A549 (cell line): ENCODE measurements at regions not wholly inside any gene's neighbourhood (a gene's known extent, or its start where the extent isn't known, plus 50 kb on each side); places are given as distances from the start of the nearest gene placed in this dataset.

ENCODE experiments used
- ATAC-seq, 2 experiments: fragments of 200-7000 bp in 1 of 2; fragments of >200 bp in 1 of 2; cut with Nextera tagmentation in 1 of 2; cut with Tn5 transposase in 1 of 2; 3 replicates each; pipeline versions ENCODE4 v1.8.0 to v1.9.1; 2018 to 2020; ENCODE audit warnings: mild to moderate bottlenecking in 1 of 2, moderate library complexity in 1 of 2
- CTCF ChIA-PET: fragments of 300-600 bp; sonication (Branson Sonifier 250); formaldehyde crosslinking; extraction: SDS; loops from one replicate; lab custom pipeline; 2021; ENCODE audit warnings: antibody characterized with exemption, inconsistent platforms; lab: Yijun Ruan, JAX
- POLR2A ChIA-PET: fragments of 350-600 bp; formaldehyde crosslinking; extraction: SDS; loops from one replicate; lab custom pipeline; 2021; ENCODE audit warnings: antibody characterized with exemption, inconsistent platforms; lab: Yijun Ruan, JAX
- DNase-seq, 2 experiments: peaks; one replicate each; pipeline versions ENCODE4 v3.0.0 to v3.0.0-alpha.2; 2011 to 2016; ENCODE audit warnings: low read depth in 1 of 2, low spot score in 1 of 2
- FAIRE-seq: peaks from 2 replicates; lab custom pipeline; 2011; peaks lifted over from hg19 to GRCh38; lab: Jason Lieb, UNC
- H3K27ac ChIP-seq, 2 experiments: fragments of >200 bp; sonication (Bioruptor Twin); formaldehyde crosslinking; 3 replicates each; pipeline ENCODE4 v1.5.1; 2016 to 2017
- H3K4me1 ChIP-seq: fragments of >200 bp; sonication (Bioruptor Twin); formaldehyde crosslinking; 3 replicates; pipeline ENCODE4 v1.6.1; 2016
- H3K4me2 ChIP-seq: fragments of >200 bp; sonication (Bioruptor Twin); formaldehyde crosslinking; 3 replicates; pipeline ENCODE4 v1.6.1; 2016
- H3K4me3 ChIP-seq: fragments of >200 bp; sonication (Bioruptor Twin); formaldehyde crosslinking; 3 replicates; pipeline ENCODE4 v1.5.1; 2016
- H3K9me3 ChIP-seq: fragments of >200 bp; sonication (Bioruptor Twin); formaldehyde crosslinking; 3 replicates; pipeline ENCODE4 v1.6.1; 2016
- BHLHE40 ChIP-seq: IDR thresholded peaks from 2 replicates; pipeline ENCODE4 v1.6.1; 2012; ENCODE audit warnings: low read depth, low read length, inconsistent platforms
- EHF ChIP-seq: fragments of 250-450 bp; sonication (Bioruptor Pico); IDR thresholded peaks from 2 replicates; pipeline ENCODE4 v1.5.0; 2020; ENCODE audit warnings: mild to moderate bottlenecking
- EHMT2 ChIP-seq: fragments of 200-600 bp; sonication (generic); IDR thresholded peaks from 2 replicates; pipeline ENCODE4 v1.6.1; 2016; ENCODE audit warnings: antibody characterized with exemption, low read depth, mild to moderate bottlenecking, moderate library complexity
- EP300 ChIP-seq, 2 experiments: fragments of >200 bp; sonication (Bioruptor Twin); formaldehyde crosslinking; IDR thresholded peaks; 2 replicates in 1 of 2; 3 replicates in 1 of 2; pipeline ENCODE4 v1.6.1; 2016 to 2017
- ESRRA ChIP-seq: fragments of 150-350 bp; IDR thresholded peaks from 2 replicates; pipeline ENCODE4 v1.6.1; 2014; ENCODE audit warnings: mild to moderate bottlenecking, low read length, borderline replicate concordance
- FOSL2 ChIP-seq, 2 experiments: fragments of 450-650 bp in 1 of 2; fragments of >200 bp in 1 of 2; sonication (Bioruptor Twin) in 1 of 2; formaldehyde crosslinking; IDR thresholded peaks; 2 replicates each; pipeline versions ENCODE4 v1.5.0 to v1.6.1; 2016 to 2020; ENCODE audit warnings: mild to moderate bottlenecking in 1 of 2, moderate library complexity in 1 of 2
- GATA3 ChIP-seq: IDR thresholded peaks from 2 replicates; pipeline ENCODE4 v1.6.1; 2012; ENCODE audit warnings: borderline replicate concordance
- HOXA7 ChIP-seq: fragments of 250-450 bp; sonication (Bioruptor Pico); IDR thresholded peaks from 2 replicates; pipeline ENCODE4 v1.5.0; 2020; ENCODE audit warnings: mild to moderate bottlenecking, moderate library complexity
- HOXB5 ChIP-seq: fragments of 250-450 bp; sonication (Bioruptor Pico); IDR thresholded peaks from 2 replicates; pipeline ENCODE4 v1.5.0; 2020; ENCODE audit warnings: mild to moderate bottlenecking, moderate library complexity
- JUN ChIP-seq, 2 experiments: fragments of >200 bp; sonication (Bioruptor Twin); formaldehyde crosslinking; IDR thresholded peaks; 2 replicates in 1 of 2; 3 replicates in 1 of 2; pipeline ENCODE4 v1.6.1; 2016 to 2017
- JUNB ChIP-seq: fragments of >200 bp; sonication (Bioruptor Twin); formaldehyde crosslinking; IDR thresholded peaks from 2 replicates; pipeline ENCODE4 v1.6.1; 2016
- MAZ ChIP-seq: fragments of 150-350 bp; IDR thresholded peaks from 2 replicates; pipeline ENCODE4 v1.6.1; 2014; ENCODE audit warnings: antibody characterized with exemption, low read depth, low read length, borderline replicate concordance
- RAD21 ChIP-seq, 2 experiments: fragments of >200 bp in 1 of 2; sonication (Bioruptor Twin) in 1 of 2; formaldehyde crosslinking in 1 of 2; IDR thresholded peaks in 1 of 2; conservative IDR thresholded peaks in 1 of 2; 2 replicates in 1 of 2; 3 replicates in 1 of 2; pipeline ENCODE4 v1.6.1; 2012 to 2018; ENCODE audit warnings: inconsistent platforms in 1 of 2
- RARB ChIP-seq: fragments of 250-450 bp; sonication (Bioruptor Pico); IDR thresholded peaks from 2 replicates; pipeline ENCODE4 v1.8.0; 2021; ENCODE audit warnings: mild to moderate bottlenecking, moderate library complexity
- RFX5 ChIP-seq: fragments of 450-650 bp; IDR thresholded peaks from 2 replicates; pipeline ENCODE4 v1.7.1; 2014; ENCODE audit warnings: antibody characterized with exemption, mild to moderate bottlenecking, moderate library complexity
- TFCP2L1 ChIP-seq: fragments of 250-450 bp; sonication (Bioruptor Pico); IDR thresholded peaks from 2 replicates; pipeline ENCODE4 v1.5.0; 2021; ENCODE audit warnings: mild to moderate bottlenecking
- TP53 ChIP-seq: fragments of 250-450 bp; sonication (Bioruptor Pico); IDR thresholded peaks from 2 replicates; pipeline ENCODE4 v1.5.0; 2021; ENCODE audit warnings: mild to moderate bottlenecking, moderate library complexity
- ZC3H11A ChIP-seq: fragments of 450-650 bp; IDR thresholded peaks from 2 replicates; pipeline ENCODE4 v1.6.1; 2014; ENCODE audit warnings: antibody characterized with exemption, mild to moderate bottlenecking
- ZSCAN20 ChIP-seq: fragments of 250-450 bp; sonication (Bioruptor Pico); IDR thresholded peaks from 2 replicates; pipeline ENCODE4 v1.8.0; 2022; ENCODE audit warnings: mild to moderate bottlenecking, moderate library complexity
- WGBS: methylation state at CpG from one replicate; pipeline ENCODE4 v1.1.6; 2017; ENCODE audit errors: missing lambda C conversion rate; 5-methylcytosine and 5-hydroxymethylcytosine counted together
- TF ChIP-seq, protein P1 (sequence below): fragments of >200 bp; sonication (Bioruptor Twin); formaldehyde crosslinking; IDR thresholded peaks from 3 replicates; pipeline ENCODE4 v1.5.1; 2016
- TF ChIP-seq, protein P2 (sequence below): fragments of 450-650 bp; IDR thresholded peaks from 2 replicates; pipeline ENCODE4 v1.6.1; 2014; ENCODE audit warnings: antibody characterized with exemption
- TF ChIP-seq, protein P3 (sequence below): fragments of 200-600 bp; sonication (generic); IDR thresholded peaks from 2 replicates; pipeline ENCODE4 v1.6.1; 2016; ENCODE audit warnings: antibody characterized with exemption, mild to moderate bottlenecking, moderate library complexity
- TF ChIP-seq, protein P4 (sequence below): IDR thresholded peaks from 2 replicates; pipeline ENCODE4 v1.6.1; 2012; ENCODE audit warnings: low read depth, borderline replicate concordance
- TF ChIP-seq, protein P5 (sequence below): fragments of >200 bp; sonication (Bioruptor Twin); formaldehyde crosslinking; IDR thresholded peaks from 2 replicates; pipeline ENCODE4 v1.6.1; 2016
- TF ChIP-seq, protein P6 (sequence below): IDR thresholded peaks from 2 replicates; pipeline ENCODE4 v1.6.1; 2012

DNA sequence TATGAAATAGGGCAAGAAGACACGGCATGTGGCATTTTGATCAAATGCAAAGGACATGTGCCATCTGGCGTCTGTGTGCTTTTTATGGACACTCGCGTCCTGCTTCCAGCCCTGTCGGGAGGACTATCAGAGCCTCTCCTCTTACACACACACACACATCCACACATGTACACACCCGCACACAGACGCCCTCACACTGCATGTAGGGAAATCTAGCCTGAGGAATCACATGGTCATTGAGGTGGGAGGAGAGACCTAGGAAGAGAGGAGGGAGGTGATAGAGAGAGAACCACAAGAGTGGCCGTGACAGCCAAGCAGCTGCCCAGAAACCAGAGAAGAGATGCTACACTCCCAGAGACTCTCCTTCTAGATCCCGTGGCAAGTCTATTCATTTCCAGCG, 105.9 kb upstream of the CDYL start:
- TF ChIP-seq TFCP2L1 (CRISPR knock-in tag), result no peak
- TF ChIP-seq FOSL2 (IDR thresholded peaks at IDR 0.05), result no peak
- TF ChIP-seq FOSL2 (CRISPR knock-in tag; IDR thresholded peaks at IDR 0.05), result no peak
- no peak for TF ChIP-seq HOXA7 (CRISPR knock-in tag)
- TF ChIP-seq, protein P1, sequence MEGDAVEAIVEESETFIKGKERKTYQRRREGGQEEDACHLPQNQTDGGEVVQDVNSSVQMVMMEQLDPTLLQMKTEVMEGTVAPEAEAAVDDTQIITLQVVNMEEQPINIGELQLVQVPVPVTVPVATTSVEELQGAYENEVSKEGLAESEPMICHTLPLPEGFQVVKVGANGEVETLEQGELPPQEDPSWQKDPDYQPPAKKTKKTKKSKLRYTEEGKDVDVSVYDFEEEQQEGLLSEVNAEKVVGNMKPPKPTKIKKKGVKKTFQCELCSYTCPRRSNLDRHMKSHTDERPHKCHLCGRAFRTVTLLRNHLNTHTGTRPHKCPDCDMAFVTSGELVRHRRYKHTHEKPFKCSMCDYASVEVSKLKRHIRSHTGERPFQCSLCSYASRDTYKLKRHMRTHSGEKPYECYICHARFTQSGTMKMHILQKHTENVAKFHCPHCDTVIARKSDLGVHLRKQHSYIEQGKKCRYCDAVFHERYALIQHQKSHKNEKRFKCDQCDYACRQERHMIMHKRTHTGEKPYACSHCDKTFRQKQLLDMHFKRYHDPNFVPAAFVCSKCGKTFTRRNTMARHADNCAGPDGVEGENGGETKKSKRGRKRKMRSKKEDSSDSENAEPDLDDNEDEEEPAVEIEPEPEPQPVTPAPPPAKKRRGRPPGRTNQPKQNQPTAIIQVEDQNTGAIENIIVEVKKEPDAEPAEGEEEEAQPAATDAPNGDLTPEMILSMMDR, result no peak
- no peak for TF ChIP-seq RFX5
- TF ChIP-seq, protein P2, sequence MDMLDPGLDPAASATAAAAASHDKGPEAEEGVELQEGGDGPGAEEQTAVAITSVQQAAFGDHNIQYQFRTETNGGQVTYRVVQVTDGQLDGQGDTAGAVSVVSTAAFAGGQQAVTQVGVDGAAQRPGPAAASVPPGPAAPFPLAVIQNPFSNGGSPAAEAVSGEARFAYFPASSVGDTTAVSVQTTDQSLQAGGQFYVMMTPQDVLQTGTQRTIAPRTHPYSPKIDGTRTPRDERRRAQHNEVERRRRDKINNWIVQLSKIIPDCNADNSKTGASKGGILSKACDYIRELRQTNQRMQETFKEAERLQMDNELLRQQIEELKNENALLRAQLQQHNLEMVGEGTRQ, result no peak
- TF ChIP-seq ZC3H11A, result no peak
- TF ChIP-seq BHLHE40, result no peak
- no peak for TF ChIP-seq ZSCAN20
- TF ChIP-seq RARB (CRISPR knock-in tag), result no peak
- TF ChIP-seq EHMT2, result no peak
- TF ChIP-seq EP300 (IDR thresholded peaks at IDR 0.05), result no peak
- TF ChIP-seq JUN (IDR thresholded peaks at IDR 0.05), result no peak
- TF ChIP-seq, protein P3, sequence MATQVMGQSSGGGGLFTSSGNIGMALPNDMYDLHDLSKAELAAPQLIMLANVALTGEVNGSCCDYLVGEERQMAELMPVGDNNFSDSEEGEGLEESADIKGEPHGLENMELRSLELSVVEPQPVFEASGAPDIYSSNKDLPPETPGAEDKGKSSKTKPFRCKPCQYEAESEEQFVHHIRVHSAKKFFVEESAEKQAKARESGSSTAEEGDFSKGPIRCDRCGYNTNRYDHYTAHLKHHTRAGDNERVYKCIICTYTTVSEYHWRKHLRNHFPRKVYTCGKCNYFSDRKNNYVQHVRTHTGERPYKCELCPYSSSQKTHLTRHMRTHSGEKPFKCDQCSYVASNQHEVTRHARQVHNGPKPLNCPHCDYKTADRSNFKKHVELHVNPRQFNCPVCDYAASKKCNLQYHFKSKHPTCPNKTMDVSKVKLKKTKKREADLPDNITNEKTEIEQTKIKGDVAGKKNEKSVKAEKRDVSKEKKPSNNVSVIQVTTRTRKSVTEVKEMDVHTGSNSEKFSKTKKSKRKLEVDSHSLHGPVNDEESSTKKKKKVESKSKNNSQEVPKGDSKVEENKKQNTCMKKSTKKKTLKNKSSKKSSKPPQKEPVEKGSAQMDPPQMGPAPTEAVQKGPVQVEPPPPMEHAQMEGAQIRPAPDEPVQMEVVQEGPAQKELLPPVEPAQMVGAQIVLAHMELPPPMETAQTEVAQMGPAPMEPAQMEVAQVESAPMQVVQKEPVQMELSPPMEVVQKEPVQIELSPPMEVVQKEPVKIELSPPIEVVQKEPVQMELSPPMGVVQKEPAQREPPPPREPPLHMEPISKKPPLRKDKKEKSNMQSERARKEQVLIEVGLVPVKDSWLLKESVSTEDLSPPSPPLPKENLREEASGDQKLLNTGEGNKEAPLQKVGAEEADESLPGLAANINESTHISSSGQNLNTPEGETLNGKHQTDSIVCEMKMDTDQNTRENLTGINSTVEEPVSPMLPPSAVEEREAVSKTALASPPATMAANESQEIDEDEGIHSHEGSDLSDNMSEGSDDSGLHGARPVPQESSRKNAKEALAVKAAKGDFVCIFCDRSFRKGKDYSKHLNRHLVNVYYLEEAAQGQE, result no peak
- TF ChIP-seq EHF (CRISPR knock-in tag), result no peak
- WGBS, result 89% methylated on average over 10 of the region's 10 CpGs
- CTCF ChIA-PET, result no interaction called here
- H3K4me3 ChIP-seq, result no peak overlapping the region
- FAIRE-seq, result no peak
- POLR2A ChIA-PET, result no interaction called here
- DNase-seq, result no peak
- no peak overlapping the region for H3K27ac ChIP-seq
- no peak overlapping the region for H3K4me2 ChIP-seq
- H3K4me1 ChIP-seq, result peaks cover 7% of the 10 kb centered on the region; the same call in 2 of the 3 replicates
- H3K9me3 ChIP-seq, result no peaks in the 10 kb centered on the region
- ATAC-seq, result no peak

DNA sequence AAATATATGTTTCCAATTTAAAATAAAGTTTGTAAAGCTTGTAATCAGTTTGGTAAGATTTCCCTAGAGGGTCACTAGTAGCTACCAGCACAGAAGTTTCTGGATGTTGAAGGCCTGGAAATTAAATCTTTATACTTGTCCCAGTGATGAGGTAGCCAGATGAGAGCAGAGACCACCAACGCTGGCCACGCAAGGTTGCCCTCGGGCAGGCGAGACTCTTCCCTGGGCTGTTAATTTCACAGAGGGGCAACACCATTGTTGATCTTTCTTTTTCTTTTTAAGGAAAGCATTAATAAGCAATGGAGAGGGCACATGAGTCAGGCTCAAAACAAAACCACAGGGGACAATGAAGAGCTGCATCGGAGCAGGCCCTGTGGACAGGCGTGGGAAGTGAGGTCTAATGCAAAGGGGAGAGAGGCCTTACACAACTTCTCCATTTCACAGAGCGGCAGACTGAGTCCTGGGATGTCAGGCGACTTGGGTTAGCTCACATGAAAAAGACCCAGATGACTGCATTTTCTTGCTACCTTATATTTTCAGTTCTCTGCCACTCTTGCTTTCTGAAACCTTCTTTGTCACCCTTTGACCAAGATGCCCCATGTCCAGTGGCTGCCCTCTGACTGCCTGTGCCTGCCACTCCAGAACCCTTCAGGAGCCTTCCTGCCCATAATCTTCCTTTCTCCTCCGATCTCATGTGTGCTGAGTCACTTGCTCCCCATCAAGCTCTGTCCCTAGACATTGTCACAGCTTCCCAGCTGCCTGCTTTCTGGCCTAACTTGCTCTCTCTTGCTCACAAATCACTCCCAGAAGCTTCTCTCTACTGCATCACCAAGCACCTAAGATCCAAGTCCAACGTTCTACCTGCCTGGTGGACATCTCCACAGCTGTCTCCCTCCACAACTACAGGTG, 107.7 kb upstream of the CDYL start:
- WGBS, result 79% methylated on average over 10 of the region's 10 CpGs
- Histone ChIP-seq H3K9me3 (no peaks in the 10 kb centered on the region), H3K4me1 (peaks cover 7% of the 10 kb centered on the region; the same call in 2 of the 3 replicates), H3K4me3 (no peak overlapping the region), H3K27ac (no peak overlapping the region), H3K4me2 (no peak overlapping the region)
- ATAC-seq (no peak), FAIRE-seq (no peak), DNase-seq (no peak)
- TF ChIP-seq JUNB (no peak), MAZ (no peak), RFX5 (no peak), GATA3 (no peak), HOXB5 (CRISPR knock-in tag) (no peak), ESRRA (no peak), RAD21 (conservative IDR thresholded peaks at IDR 0.05 in 1 of 2, IDR thresholded peaks at IDR 0.05 in 1 of 2) (no peak), TP53 (CRISPR knock-in tag) (no peak)
- TF ChIP-seq, protein P2, result no peak
- TF ChIP-seq, protein P4, sequence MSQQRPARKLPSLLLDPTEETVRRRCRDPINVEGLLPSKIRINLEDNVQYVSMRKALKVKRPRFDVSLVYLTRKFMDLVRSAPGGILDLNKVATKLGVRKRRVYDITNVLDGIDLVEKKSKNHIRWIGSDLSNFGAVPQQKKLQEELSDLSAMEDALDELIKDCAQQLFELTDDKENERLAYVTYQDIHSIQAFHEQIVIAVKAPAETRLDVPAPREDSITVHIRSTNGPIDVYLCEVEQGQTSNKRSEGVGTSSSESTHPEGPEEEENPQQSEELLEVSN, result no peak
- TF ChIP-seq, protein P5, sequence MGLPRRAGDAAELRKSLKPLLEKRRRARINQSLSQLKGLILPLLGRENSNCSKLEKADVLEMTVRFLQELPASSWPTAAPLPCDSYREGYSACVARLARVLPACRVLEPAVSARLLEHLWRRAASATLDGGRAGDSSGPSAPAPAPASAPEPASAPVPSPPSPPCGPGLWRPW, result no peak
- TF ChIP-seq, protein P6, sequence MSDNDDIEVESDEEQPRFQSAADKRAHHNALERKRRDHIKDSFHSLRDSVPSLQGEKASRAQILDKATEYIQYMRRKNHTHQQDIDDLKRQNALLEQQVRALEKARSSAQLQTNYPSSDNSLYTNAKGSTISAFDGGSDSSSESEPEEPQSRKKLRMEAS, result no peak
- POLR2A ChIA-PET, result no interaction called here
- CTCF ChIA-PET, result no interaction called here
